H9 (cell line): ENCODE measurements at regions not wholly inside any gene's neighbourhood (a gene's known extent, or its start where the extent isn't known, plus 50 kb on each side); places are given as distances from the start of the nearest gene placed in this dataset.

ENCODE experiments used
- DNase-seq: peaks from one replicate; pipeline ENCODE4 v3.0.0-alpha.2; 2017
- H2AFZ ChIP-seq: one replicate; pipeline ENCODE4 v1.6.1; 2013; ENCODE audit warnings: mild to moderate bottlenecking, low read length, control low read depth, moderate library complexity
- H2AK5ac ChIP-seq: 2 replicates; pipeline ENCODE4 v1.6.1; 2013; ENCODE audit warnings: low read length, control low read depth, mixed read lengths; ENCODE audit not compliant: insufficient read length
- H2BK120ac ChIP-seq: one replicate; pipeline ENCODE4 v1.6.1; 2013; ENCODE audit warnings: low read depth, mild to moderate bottlenecking, low read length, control low read depth, inconsistent platforms; ENCODE audit not compliant: poor library complexity, severe bottlenecking
- H2BK12ac ChIP-seq: 2 replicates; pipeline ENCODE4 v1.6.1; 2013; ENCODE audit warnings: low read length, control low read depth, mixed read lengths, low read depth; ENCODE audit not compliant: insufficient read length
- H2BK15ac ChIP-seq: 2 replicates; pipeline ENCODE4 v1.6.1; 2013; ENCODE audit warnings: low read depth, low read length, control low read depth
- H2BK20ac ChIP-seq: one replicate; pipeline ENCODE4 v1.6.1; 2013; ENCODE audit warnings: low read depth, mild to moderate bottlenecking, low read length, control low read depth, inconsistent platforms; ENCODE audit not compliant: poor library complexity, severe bottlenecking
- H2BK5ac ChIP-seq: 2 replicates; pipeline ENCODE4 v1.6.1; 2013; ENCODE audit warnings: low read length, control low read depth, mixed read lengths; ENCODE audit not compliant: insufficient read length
- H3K14ac ChIP-seq: 2 replicates; pipeline ENCODE4 v1.6.1; 2013; ENCODE audit warnings: low read length, control low read depth; ENCODE audit not compliant: insufficient read depth
- H3K18ac ChIP-seq: 2 replicates; pipeline ENCODE4 v1.6.1; 2013; ENCODE audit warnings: low read depth, mild to moderate bottlenecking, mixed read lengths, low read length, control low read depth; ENCODE audit not compliant: insufficient read length
- H3K23ac ChIP-seq: 2 replicates; pipeline ENCODE4 v1.6.1; 2013; ENCODE audit warnings: low read length, control low read depth, mixed read lengths, low read depth; ENCODE audit not compliant: insufficient read length
- H3K23me2 ChIP-seq: 2 replicates; pipeline ENCODE4 v1.6.1; 2013; ENCODE audit warnings: low read depth, mild to moderate bottlenecking, mixed read lengths, low read length, control low read depth; ENCODE audit not compliant: insufficient read length, poor library complexity, severe bottlenecking
- H3K27ac ChIP-seq: 2 replicates; pipeline ENCODE4 v1.5.1; 2013; ENCODE audit warnings: low read length, control low read depth, mixed read lengths, low read depth; ENCODE audit not compliant: insufficient read length
- H3K27me3 ChIP-seq: 2 replicates; pipeline ENCODE4 v1.6.1; 2013; ENCODE audit warnings: low read length, control low read depth, inconsistent platforms; ENCODE audit not compliant: insufficient read depth
- H3K4ac ChIP-seq: 2 replicates; pipeline ENCODE4 v1.6.1; 2013; ENCODE audit warnings: low read depth, mild to moderate bottlenecking, control low read depth, inconsistent platforms, low read length, moderate library complexity
- H3K4me1 ChIP-seq: 2 replicates; pipeline ENCODE4 v1.6.1; 2013; ENCODE audit warnings: low read length, control low read depth, inconsistent platforms; ENCODE audit not compliant: insufficient read depth
- H3K4me2 ChIP-seq: 2 replicates; pipeline ENCODE4 v1.6.1; 2013; ENCODE audit warnings: low read length, control low read depth, mixed read lengths; ENCODE audit not compliant: insufficient read length, insufficient read depth
- H3K56ac ChIP-seq: 2 replicates; pipeline ENCODE4 v1.6.1; 2013; ENCODE audit warnings: low read depth, mild to moderate bottlenecking, mixed read lengths, low read length, control low read depth; ENCODE audit not compliant: insufficient read length
- H3K79me1 ChIP-seq: 2 replicates; pipeline ENCODE4 v1.6.1; 2013; ENCODE audit warnings: low read depth, mild to moderate bottlenecking, moderate library complexity, low read length, control low read depth, inconsistent platforms; ENCODE audit not compliant: insufficient read depth, poor library complexity, severe bottlenecking
- H3K79me2 ChIP-seq: 2 replicates; pipeline ENCODE4 v1.6.1; 2013; ENCODE audit warnings: low read length, control low read depth, inconsistent platforms; ENCODE audit not compliant: insufficient read depth
- H3K9ac ChIP-seq: 2 replicates; pipeline ENCODE4 v1.6.1; 2013; ENCODE audit warnings: low read length, control low read depth, mixed read lengths; ENCODE audit not compliant: insufficient read length; ENCODE audit errors: extremely low read depth
- H3K9me3 ChIP-seq: one replicate; pipeline ENCODE4 v1.6.1; 2013; ENCODE audit warnings: low read depth, low read length, inconsistent platforms; ENCODE audit not compliant: control insufficient read depth
- H3T11ph ChIP-seq: one replicate; pipeline ENCODE4 v1.6.1; 2013; ENCODE audit warnings: mild to moderate bottlenecking, low read length, control low read depth, inconsistent platforms
- H4K20me1 ChIP-seq: one replicate; pipeline ENCODE4 v1.6.1; 2013; ENCODE audit not compliant: control insufficient read depth, insufficient read length, insufficient read depth
- H4K5ac ChIP-seq: 2 replicates; pipeline ENCODE4 v1.6.1; 2013; ENCODE audit warnings: low read depth, mild to moderate bottlenecking, mixed read lengths, low read length, control low read depth; ENCODE audit not compliant: insufficient read length
- H4K8ac ChIP-seq: replicated peaks from 2 replicates; pipeline ENCODE4 v1.6.1; 2013; ENCODE audit warnings: low read length, control low read depth, mixed read lengths, low read depth; ENCODE audit not compliant: insufficient read length
- H4K91ac ChIP-seq: 2 replicates; pipeline ENCODE4 v1.6.1; 2013; ENCODE audit warnings: low read depth, mild to moderate bottlenecking, moderate library complexity, mixed read lengths, low read length, control low read depth; ENCODE audit not compliant: insufficient read length
- H3K27ac Mint-ChIP-seq, 3 experiments: 2 replicates in 2 of 3; 3 replicates in 1 of 3; pipeline ENCODE4 v1.8.0; 2020 to 2021; ENCODE audit warnings: mixed read lengths in 3 of 3, mild to moderate bottlenecking in 1 of 3, moderate library complexity in 1 of 3
- H3K27me3 Mint-ChIP-seq: 2 replicates; pipeline ENCODE4 v1.8.0; 2021; ENCODE audit warnings: low read depth, mild to moderate bottlenecking, moderate library complexity, mixed read lengths
- H3K36me3 Mint-ChIP-seq, 3 experiments: 2 replicates in 2 of 3; 3 replicates in 1 of 3; pipeline ENCODE4 v1.8.0; 2020 to 2021; ENCODE audit warnings: low read depth in 3 of 3, mixed read lengths in 3 of 3; ENCODE audit not compliant: insufficient read depth in 1 of 3
- H3K4me1 Mint-ChIP-seq, 2 experiments: 2 replicates each; pipeline ENCODE4 v1.8.0; 2020; ENCODE audit warnings: mixed read lengths in 2 of 2
- H3K4me3 Mint-ChIP-seq, 2 experiments: 2 replicates in 1 of 2; 3 replicates in 1 of 2; pipeline ENCODE4 v1.8.0; 2020 to 2021; ENCODE audit warnings: mild to moderate bottlenecking in 2 of 2, mixed read lengths in 2 of 2, moderate library complexity in 1 of 2
- H3K9me3 Mint-ChIP-seq, 2 experiments: 2 replicates in 1 of 2; 3 replicates in 1 of 2; pipeline ENCODE4 v1.8.0; 2020; ENCODE audit warnings: mild to moderate bottlenecking in 2 of 2, mixed read lengths in 2 of 2, moderate library complexity in 1 of 2
- CTCF ChIP-seq: fragments of 200-600 bp; sonication (generic); conservative IDR thresholded peaks from 3 replicates; pipeline ENCODE4 v1.8.0; 2021; ENCODE audit warnings: antibody characterized with exemption, mild to moderate bottlenecking
- WGBS: extraction: QIAGEN DNeasy Blood & Tissue Kit; methylation state at CpG from one replicate; pipeline ENCODE4 v1.1.7; 2013; ENCODE audit warnings: missing lambda C conversion rate, low lambda C conversion rate, mixed read lengths; ENCODE audit not compliant: insufficient read length; ENCODE audit errors: extremely low coverage; 5-methylcytosine and 5-hydroxymethylcytosine counted together

DNA sequence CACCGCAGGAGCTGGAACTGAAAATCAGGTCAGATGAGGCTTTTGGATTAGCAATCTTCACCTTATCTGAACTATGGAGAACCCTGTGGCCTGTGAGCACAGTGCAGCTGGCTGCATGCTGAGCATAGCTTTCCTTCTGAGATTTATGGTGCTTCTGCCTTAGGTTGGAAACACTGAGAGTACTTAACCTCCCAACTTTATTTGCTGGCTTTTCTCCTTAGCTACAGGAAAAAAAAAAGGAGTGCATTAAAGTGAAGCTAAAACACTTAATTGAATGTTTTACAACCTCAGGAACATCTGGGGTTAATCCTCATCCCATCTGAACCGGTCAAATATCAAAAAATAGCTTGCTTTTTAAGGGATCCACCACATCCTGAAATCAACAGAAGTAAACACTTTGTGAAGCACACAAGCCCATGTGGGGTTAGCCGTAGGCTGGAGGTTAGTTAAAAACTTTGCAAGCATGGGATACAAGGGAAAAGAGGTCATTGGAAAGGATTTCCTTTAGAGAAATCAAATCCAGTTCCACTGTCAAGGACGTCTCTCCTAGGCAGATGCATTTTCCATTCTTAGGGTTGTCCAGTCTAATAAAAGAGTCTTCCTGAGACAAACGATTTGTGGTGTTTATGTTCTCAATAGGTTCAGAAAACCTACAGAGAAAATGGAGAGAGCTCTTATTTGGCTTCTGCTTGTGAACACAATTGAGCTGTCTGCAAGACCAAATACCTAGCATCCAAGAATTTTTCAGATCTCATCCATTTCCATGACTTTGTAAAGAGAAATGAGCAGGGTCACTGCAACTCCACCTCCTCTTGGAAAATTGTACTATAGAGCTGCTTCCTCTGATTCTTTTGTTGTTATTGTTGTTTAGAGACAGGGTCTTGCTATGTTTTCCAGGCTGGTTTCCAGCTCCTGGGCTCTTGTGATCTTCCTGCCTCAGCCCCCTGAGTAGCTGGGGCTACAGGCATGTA, 470.4 kb upstream of the IGFBP3 start:
- Histone ChIP-seq H3K23me2 (no peaks in the 10 kb centered on the region), H3K14ac (no peak overlapping the region), H3K79me2 (no peaks in the 10 kb centered on the region), H2BK20ac (no peak overlapping the region), H3K23ac (no peak overlapping the region), H2BK120ac (no peak overlapping the region), H2BK12ac (no peak overlapping the region), H3K4ac (no peak overlapping the region), H4K91ac (no peak overlapping the region), H2AFZ (no peak overlapping the region), H4K5ac (no peak overlapping the region), H3K9me3 (no peaks in the 10 kb centered on the region), H4K8ac (no peak overlapping the region), H3K9ac (no peak overlapping the region), H2BK5ac (no peak overlapping the region), H3K56ac (no peak overlapping the region), H2BK15ac (no peak overlapping the region), H3T11ph (no peak overlapping the region), H2AK5ac (no peak overlapping the region), H3K27me3 (no peaks in the 10 kb centered on the region), H3K79me1 (no peaks in the 10 kb centered on the region), H4K20me1 (no peaks in the 10 kb centered on the region), H3K4me2 (no peak overlapping the region), H3K27ac (no peak overlapping the region), H3K18ac (no peak overlapping the region), H3K4me1 (no peaks in the 10 kb centered on the region)
- TF ChIP-seq CTCF = no peak
- no peak for DNase-seq
- Mint-ChIP-seq H3K27ac (no peak overlapping the region), H3K27me3 (no peaks in the 10 kb centered on the region; the same call in 1 of the 2 replicates), H3K4me1 (no peaks in the 10 kb centered on the region), H3K36me3 (no peaks in the 10 kb centered on the region), H3K4me3 (no peak overlapping the region), H3K9me3 (no peaks in the 10 kb centered on the region; a peak in 4 of 5 replicates)
- no CpG with 5 or more reads among the region's 5 CpGs for WGBS
